Tibial artery (tissue), 4 donors: ENCODE measurements at regions not wholly inside any gene's neighbourhood (a gene's known extent, or its start where the extent isn't known, plus 50 kb on each side); places are given as distances from the start of the nearest gene placed in this dataset.

Experiments used
- DNase-seq, 2 donors: peaks; one replicate each; pipeline ENCODE4 v3.0.0-alpha.2; 2019
- H3K27ac ChIP-seq, 2 donors: fragments of 200-600 bp; sonication (generic) in 1 of 2; 1 replicate in 1 of 2; 2 replicates in 1 of 2; pipeline ENCODE4 v1.5.1; 2018 to 2019; ENCODE audit warnings: mild to moderate bottlenecking in 1 of 2
- H3K27me3 ChIP-seq, 2 donors: fragments of 200-600 bp; sonication (generic) in 1 of 2; one replicate each; pipeline versions ENCODE4 v1.5.1 to v1.6.0; 2016 to 2019
- H3K36me3 ChIP-seq, 3 donors: fragments of 200-600 bp; sonication (generic) in 2 of 3; one replicate each; pipeline ENCODE4 v1.5.1; 2016 to 2019; ENCODE audit warnings: mild to moderate bottlenecking in 2 of 3
- H3K4me1 ChIP-seq, 4 donors: fragments of 200-600 bp; sonication (generic) in 2 of 4; 1 replicate in 3 of 4; 2 replicates in 1 of 4; pipeline ENCODE4 v1.5.1; 2016 to 2019
- H3K4me3 ChIP-seq, 2 donors: fragments of 200-600 bp; sonication (generic) in 1 of 2; 1 replicate in 1 of 2; 2 replicates in 1 of 2; pipeline ENCODE4 v1.5.1; 2018 to 2019; ENCODE audit warnings: mild to moderate bottlenecking in 2 of 2
- H3K9me3 ChIP-seq, 3 donors: fragments of 200-600 bp; sonication (generic) in 1 of 3; one replicate each; pipeline ENCODE4 v1.5.1; 2016 to 2019
- intact Hi-C: fragments of 100-400 bp; cut with DNase I; formaldehyde crosslinking; loops from one replicate; pipeline ENCODE4 v1.15.0; 2023; ENCODE audit warnings: low total_unique reads
- TF ChIP-seq, protein P1 (sequence below), 2 experiments: fragments of 200-600 bp in 1 of 2; fragments of 450-650 bp in 1 of 2; IDR thresholded peaks; one replicate each; pipeline ENCODE4 v1.5.1; 2017 to 2019; ENCODE audit warnings: antibody characterized with exemption in 2 of 2, mild to moderate bottlenecking in 1 of 2, moderate library complexity in 1 of 2

DNA sequence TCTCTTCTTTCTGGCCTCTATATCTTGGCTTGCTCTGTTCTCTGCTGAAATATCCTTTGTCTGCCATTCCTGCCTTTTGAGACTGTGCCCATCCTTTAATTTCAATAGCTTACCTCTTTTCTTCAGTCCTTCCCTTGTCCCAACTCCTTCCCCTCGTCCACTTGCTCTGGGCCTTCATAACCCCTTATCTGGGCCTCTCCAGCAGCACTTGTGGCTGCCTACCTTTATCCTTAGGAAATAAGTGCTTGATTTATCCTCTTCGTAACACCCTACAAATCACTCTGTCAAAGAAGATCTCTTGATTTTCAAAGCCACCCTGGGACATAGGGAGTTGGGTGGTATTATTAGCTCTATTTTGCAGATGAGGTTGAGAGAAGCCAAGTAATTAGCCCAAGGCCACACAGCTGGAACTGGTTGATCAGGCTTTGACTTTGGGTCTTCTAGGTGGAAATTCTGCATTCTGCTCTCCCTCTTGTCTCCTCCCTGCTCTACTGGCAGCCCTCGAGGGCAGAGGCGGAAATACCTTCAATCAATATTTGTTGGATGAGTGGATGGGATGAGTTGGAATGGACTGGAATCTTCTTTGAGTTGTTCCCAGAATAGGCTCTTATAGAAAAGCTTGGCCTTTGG is 84.0 kb upstream of the TLE3 start:
- TF ChIP-seq, protein P1, sequence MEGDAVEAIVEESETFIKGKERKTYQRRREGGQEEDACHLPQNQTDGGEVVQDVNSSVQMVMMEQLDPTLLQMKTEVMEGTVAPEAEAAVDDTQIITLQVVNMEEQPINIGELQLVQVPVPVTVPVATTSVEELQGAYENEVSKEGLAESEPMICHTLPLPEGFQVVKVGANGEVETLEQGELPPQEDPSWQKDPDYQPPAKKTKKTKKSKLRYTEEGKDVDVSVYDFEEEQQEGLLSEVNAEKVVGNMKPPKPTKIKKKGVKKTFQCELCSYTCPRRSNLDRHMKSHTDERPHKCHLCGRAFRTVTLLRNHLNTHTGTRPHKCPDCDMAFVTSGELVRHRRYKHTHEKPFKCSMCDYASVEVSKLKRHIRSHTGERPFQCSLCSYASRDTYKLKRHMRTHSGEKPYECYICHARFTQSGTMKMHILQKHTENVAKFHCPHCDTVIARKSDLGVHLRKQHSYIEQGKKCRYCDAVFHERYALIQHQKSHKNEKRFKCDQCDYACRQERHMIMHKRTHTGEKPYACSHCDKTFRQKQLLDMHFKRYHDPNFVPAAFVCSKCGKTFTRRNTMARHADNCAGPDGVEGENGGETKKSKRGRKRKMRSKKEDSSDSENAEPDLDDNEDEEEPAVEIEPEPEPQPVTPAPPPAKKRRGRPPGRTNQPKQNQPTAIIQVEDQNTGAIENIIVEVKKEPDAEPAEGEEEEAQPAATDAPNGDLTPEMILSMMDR (IDR thresholded peaks at IDR 0.05): no peak
- intact Hi-C loops: no loop called here
- Histone ChIP-seq H3K4me3 (no peak overlapping the region), H3K27ac (peak overlapping the region; percentile 42 to 47), H3K9me3 (no peaks in the 10 kb centered on the region), H3K36me3 (no peaks in the 10 kb centered on the region), H3K27me3 (no peaks in the 10 kb centered on the region), H3K4me1 (peaks cover 0 to 25% (median 14%) of the 10 kb centered on the region in 4 donors)
- no peak for DNase-seq

DNA sequence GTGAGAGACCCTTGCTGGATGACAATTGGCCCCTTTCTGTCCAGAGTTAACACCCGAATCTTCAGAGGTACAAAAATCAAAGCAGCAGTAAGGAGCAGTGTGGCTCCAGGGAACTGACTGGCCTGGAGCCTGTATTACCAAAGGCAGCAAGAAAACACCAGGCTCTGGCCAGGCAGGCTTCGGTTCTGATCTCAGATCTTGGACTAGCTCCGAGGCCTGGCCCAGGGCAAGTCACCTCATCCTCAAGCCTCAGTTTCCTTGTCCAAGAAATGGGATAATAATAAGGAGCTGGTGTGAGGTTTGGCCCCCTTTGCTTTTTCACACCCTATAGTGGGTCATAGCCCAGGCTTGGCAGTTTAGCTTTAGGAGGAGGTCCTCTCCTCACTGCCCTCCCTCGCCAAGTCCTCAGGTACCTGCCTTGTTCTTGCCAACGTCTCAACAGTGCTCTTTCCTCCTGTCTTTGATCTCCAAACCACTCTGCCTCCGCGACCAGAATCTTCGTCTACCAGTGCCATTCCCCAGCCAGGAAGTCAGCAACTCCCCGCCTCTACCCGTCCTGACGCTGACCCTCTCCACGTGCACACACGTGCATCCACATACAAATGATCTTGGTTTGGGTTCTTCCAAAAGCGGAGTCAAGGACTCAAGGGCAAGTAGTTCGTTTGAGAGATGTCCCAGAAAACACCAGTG is 82.6 kb upstream of the TLE3 start:
- no peak for DNase-seq
- Histone ChIP-seq H3K27ac (peak overlapping the region; percentile 42 to 47), H3K4me3 (no peak overlapping the region), H3K9me3 (no peaks in the 10 kb centered on the region), H3K27me3 (no peaks in the 10 kb centered on the region), H3K4me1 (peaks cover 0 to 25% (median 14%) of the 10 kb centered on the region in 4 donors), H3K36me3 (no peaks in the 10 kb centered on the region)
- intact Hi-C loops: no loop called here
- TF ChIP-seq, protein P1 (IDR thresholded peaks at IDR 0.05): no peak

DNA sequence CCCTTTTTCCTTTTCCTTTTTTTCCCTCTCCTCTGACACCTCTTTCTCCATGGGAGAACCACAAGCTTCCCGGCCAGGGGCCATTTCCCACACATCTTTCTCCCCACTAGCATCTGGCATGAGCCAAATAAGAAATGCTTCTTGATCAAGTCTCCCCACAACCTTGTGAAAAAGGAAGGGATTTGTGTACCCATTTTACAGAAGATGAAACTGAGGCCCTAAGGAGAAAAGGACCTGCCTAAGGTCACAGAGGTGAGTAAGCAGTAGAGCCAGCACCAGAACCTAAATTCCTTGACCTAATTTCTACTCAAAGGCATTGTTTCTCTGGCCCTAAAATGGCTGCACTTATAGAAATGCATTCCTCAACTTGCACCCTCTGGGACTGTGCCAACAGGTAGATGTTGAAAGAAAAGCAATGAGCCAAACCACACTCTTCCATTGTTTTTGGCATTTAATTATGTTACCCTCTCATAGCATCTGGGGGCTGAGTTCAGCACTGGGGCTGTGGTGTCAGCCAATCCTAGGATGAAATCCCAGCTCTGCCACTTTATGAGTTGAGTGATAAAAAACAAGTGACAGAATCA is 81.7 kb upstream of the TLE3 start:
- Histone ChIP-seq H3K4me1 (peaks cover 0 to 25% (median 14%) of the 10 kb centered on the region in 4 donors), H3K4me3 (no peak overlapping the region), H3K9me3 (no peaks in the 10 kb centered on the region), H3K27ac (no peak overlapping the region), H3K27me3 (no peaks in the 10 kb centered on the region), H3K36me3 (no peaks in the 10 kb centered on the region)
- TF ChIP-seq, protein P1 (IDR thresholded peaks at IDR 0.05): no peak
- intact Hi-C loops: no loop called here
- DNase-seq: no peak

DNA sequence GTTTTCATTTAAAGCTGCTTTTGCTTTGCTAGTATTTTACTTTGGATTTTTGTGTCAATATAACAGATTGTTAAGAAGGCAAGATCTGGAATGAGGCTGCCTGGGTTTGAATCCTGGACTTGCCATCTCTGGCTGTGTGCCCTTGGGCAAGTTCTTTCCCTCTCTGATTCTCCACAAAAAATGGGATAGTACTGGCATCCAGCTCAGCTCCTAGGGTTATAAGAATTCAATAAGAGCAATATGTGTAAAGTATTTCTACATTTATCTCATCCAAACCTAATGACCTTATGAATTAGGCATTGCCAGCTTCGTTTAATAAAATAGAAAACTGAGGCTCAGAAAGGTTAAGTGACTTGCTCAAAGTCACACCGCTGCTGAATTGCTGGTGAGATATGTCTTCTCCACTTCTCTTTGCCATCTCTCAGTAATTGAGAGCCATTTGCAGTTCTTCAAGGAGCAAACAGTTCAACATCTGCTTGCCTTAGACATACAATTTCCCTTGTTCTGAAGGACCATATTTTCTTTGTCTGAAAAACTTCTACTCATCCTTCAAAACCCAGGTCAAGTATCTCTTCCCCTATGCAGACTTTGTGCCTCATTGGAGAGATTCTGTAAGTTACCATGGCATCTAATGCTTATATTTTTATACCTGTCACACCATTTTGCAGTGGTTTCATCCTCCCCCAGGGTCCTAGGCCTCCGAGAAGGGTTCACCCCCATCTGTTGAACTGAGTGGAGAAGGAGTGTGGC is 80.8 kb upstream of the TLE3 start:
- Histone ChIP-seq H3K27ac (no peak overlapping the region), H3K9me3 (no peaks in the 10 kb centered on the region), H3K4me1 (peaks cover 0 to 25% (median 14%) of the 10 kb centered on the region in 4 donors), H3K4me3 (no peak overlapping the region), H3K36me3 (no peaks in the 10 kb centered on the region), H3K27me3 (no peaks in the 10 kb centered on the region)
- intact Hi-C loops: no loop called here
- TF ChIP-seq, protein P1 (IDR thresholded peaks at IDR 0.05): no peak
- DNase-seq: peak in 1 of 2 donors; percentile 5

- TF ChIP-seq, protein P1 (IDR thresholded peaks at IDR 0.05): no peak
- intact Hi-C loops: no loop called here
- H3K4me3 ChIP-seq: no peak overlapping the region
- H3K4me1 ChIP-seq: no peaks in the 10 kb centered on the region
- H3K27ac ChIP-seq: no peak overlapping the region
- DNase-seq: no peak
- no peaks in the 10 kb centered on the region for H3K27me3 ChIP-seq
- no peaks in the 10 kb centered on the region for H3K9me3 ChIP-seq
- no peaks in the 10 kb centered on the region for H3K36me3 ChIP-seq
Measured at GRCh38 chr15:70172566-70173225, 75.0 kb upstream of the TLE3 start.
